22Rv1 (cell line): ENCODE measurements at regions not wholly inside any gene's neighbourhood (a gene's known extent, or its start where the extent isn't known, plus 50 kb on each side); places are given as distances from the start of the nearest gene placed in this dataset.

Experiments
- H3K27ac ChIP-seq: fragments of 450-650 bp; 2 replicates; pipeline ENCODE4 v1.5.1; 2017
- CTCF ChIP-seq: fragments of 450-650 bp; IDR thresholded peaks from 2 replicates; pipeline ENCODE4 v1.5.1; 2017; ENCODE audit warnings: mild to moderate bottlenecking
- ZFX ChIP-seq: fragments of 450-650 bp; IDR thresholded peaks from 2 replicates; pipeline ENCODE4 v1.6.1; 2017; ENCODE audit warnings: antibody characterized with exemption, borderline replicate concordance

- no peak overlapping the region for H3K27ac ChIP-seq
- no peak for TF ChIP-seq CTCF
- no peak for TF ChIP-seq ZFX
Measured at GRCh38 chr18:41482501-41482900, 472.5 kb upstream of the PIK3C3 start.

GRCh38 chr18:41466436-41467160 lies 488.4 kb upstream of the PIK3C3 start:
- no peak overlapping the region for H3K27ac ChIP-seq
- no peak for TF ChIP-seq ZFX

GRCh38 chr18:41465386-41465785 lies 489.6 kb upstream of the PIK3C3 start:
- TF ChIP-seq CTCF (no peak), ZFX (no peak)

DNA sequence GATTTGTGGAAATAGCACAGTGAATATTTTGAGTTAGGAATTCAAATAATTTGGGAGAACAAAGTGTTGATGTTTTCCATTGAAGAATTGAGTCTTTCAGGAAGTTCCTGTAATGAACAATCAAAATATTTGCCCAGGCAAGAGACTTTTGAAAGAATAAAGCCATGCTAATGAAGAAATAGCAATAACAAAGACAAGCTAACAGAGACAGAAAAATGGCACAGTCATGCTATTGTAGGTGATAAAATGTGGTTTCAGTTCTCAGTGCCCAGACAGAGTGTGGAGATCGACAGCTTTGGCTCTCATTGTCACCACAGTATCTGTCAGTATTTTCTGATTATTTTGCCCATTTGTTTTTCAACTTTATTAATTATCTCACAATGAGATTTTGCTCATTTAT lies 490.8 kb upstream of the PIK3C3 start:
- TF ChIP-seq ZFX (no peak), CTCF (no peak)
- H3K27ac ChIP-seq: no peak overlapping the region

More at GRCh38 chr18:41465386-41465785, 489.6 kb upstream of the PIK3C3 start:
- H3K27ac ChIP-seq: no peak overlapping the region

- TF ChIP-seq CTCF: no peak
- TF ChIP-seq ZFX: no peak
- no peak overlapping the region for H3K27ac ChIP-seq
Measured at GRCh38 chr18:41462946-41463345, 492.1 kb upstream of the PIK3C3 start.

- no peak overlapping the region for H3K27ac ChIP-seq
- TF ChIP-seq CTCF: no peak
- TF ChIP-seq ZFX: no peak
Measured at GRCh38 chr18:41461114-41461513, 493.9 kb upstream of the PIK3C3 start.

DNA sequence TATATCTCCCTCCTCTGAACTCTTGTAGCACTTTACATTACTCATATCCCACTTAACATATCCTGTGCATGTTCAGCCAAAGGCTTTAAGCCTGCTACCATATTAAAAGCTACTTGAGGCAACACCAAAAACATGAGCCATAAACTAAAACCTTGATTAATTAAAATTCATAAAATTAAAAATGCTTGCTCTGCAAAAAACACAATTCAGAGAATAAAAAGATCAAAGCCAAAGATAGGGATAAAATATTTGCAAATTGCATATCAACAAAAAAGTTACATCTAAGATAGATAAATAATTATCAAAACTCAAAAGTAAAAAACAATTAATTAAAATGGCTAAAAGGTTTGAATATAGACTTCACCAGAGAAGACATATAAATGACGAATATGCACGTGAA lies 495.4 kb upstream of the PIK3C3 start:
- no peak overlapping the region for H3K27ac ChIP-seq
- TF ChIP-seq ZFX (no peak), CTCF (no peak)

- TF ChIP-seq ZFX (no peak), CTCF (no peak)
- no peak overlapping the region for H3K27ac ChIP-seq
Measured at GRCh38 chr18:41458376-41458775, 496.7 kb upstream of the PIK3C3 start.
